Gastroesophageal sphincter (tissue), 4 donors: ENCODE measurements at regions not wholly inside any gene's neighbourhood (a gene's known extent, or its start where the extent isn't known, plus 50 kb on each side); places are given as distances from the start of the nearest gene placed in this dataset.

Source experiments
- ATAC-seq: fragments of 150-250 bp; one replicate; pipeline ENCODE4 v1.9.1; 2016; ENCODE audit warnings: mild to moderate bottlenecking, moderate library complexity
- H3K27ac ChIP-seq, 4 donors: fragments of 200-600 bp; sonication (generic) in 3 of 4; 1 replicate in 3 of 4; 2 replicates in 1 of 4; pipeline ENCODE4 v1.5.1; 2016 to 2019
- H3K27me3 ChIP-seq: fragments of 200-600 bp; sonication (generic); one replicate; pipeline ENCODE4 v1.5.1; 2019
- H3K36me3 ChIP-seq, 2 donors: fragments of 200-600 bp; sonication (generic); one replicate each; pipeline ENCODE4 v1.5.1; 2019; ENCODE audit warnings: control low read depth in 1 of 2
- H3K4me1 ChIP-seq, 3 donors: fragments of 200-600 bp; sonication (generic); 1 replicate in 2 of 3; 2 replicates in 1 of 3; pipeline ENCODE4 v1.5.1; 2016 to 2019; ENCODE audit warnings: control low read depth in 2 of 3
- H3K4me3 ChIP-seq, 2 donors: fragments of 200-600 bp; sonication (generic); one replicate each; pipeline ENCODE4 v1.5.1; 2019; ENCODE audit warnings: mild to moderate bottlenecking in 1 of 2, moderate library complexity in 1 of 2
- H3K9me3 ChIP-seq, 3 donors: fragments of 200-600 bp; sonication (generic); one replicate each; pipeline ENCODE4 v1.5.1; 2017 to 2019; ENCODE audit warnings: control low read depth in 2 of 3
- EP300 ChIP-seq: sonication (generic); formaldehyde crosslinking; IDR thresholded peaks from one replicate; pipeline ENCODE4 v1.6.1; 2017; ENCODE audit warnings: antibody characterized with exemption, mild to moderate bottlenecking
- POLR2A ChIP-seq, 2 donors: fragments of 450-650 bp; IDR thresholded peaks; one replicate each; pipeline ENCODE4 v1.6.1; 2017; ENCODE audit warnings: antibody characterized with exemption in 2 of 2, mild to moderate bottlenecking in 2 of 2, moderate library complexity in 1 of 2
- POLR2AphosphoS5 ChIP-seq: sonication (generic); formaldehyde crosslinking; IDR thresholded peaks from one replicate; pipeline ENCODE4 v1.6.1; 2017; ENCODE audit warnings: antibody characterized with exemption
- whole genome bisulfite sequencing, 2 donors: methylation state at CpG; one replicate each; pipeline ENCODE4 v1.1.5; 2018; ENCODE audit warnings: low coverage in 1 of 2; 5-methylcytosine and 5-hydroxymethylcytosine counted together
- TF ChIP-seq, protein P1 (sequence below), 4 experiments: fragments of 200-600 bp in 2 of 4; fragments of 450-650 bp in 2 of 4; sonication (generic) in 1 of 4; IDR thresholded peaks; one replicate each; pipeline ENCODE4 v1.5.1; 2017 to 2019; ENCODE audit warnings: antibody characterized with exemption in 4 of 4, mild to moderate bottlenecking in 2 of 4, moderate library complexity in 2 of 4

DNA sequence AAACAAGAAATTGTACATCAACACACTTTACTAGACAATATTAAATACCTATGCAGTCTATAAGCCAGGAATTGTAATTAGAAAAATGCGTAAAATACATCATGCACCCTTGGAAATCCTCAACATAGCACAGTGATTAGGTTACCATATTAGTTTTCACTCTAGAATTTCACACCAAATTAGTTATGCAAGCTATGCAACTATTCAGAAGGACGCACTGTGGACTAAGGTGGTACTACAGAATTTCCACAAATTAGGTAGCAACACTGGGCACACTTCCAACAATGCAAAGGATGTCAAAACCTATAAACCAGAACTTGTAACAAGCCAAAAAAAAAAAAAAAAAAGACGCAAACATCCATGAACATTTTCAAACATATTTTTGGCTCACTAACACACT, 71.1 kb upstream of the ZCCHC13 start:
- no peak overlapping the region for H3K4me3 ChIP-seq
- no peak for ATAC-seq
- H3K36me3 ChIP-seq, result no peaks in the 10 kb centered on the region
- no peaks in the 10 kb centered on the region for H3K4me1 ChIP-seq
- no peaks in the 10 kb centered on the region for H3K9me3 ChIP-seq
- no peaks in the 10 kb centered on the region for H3K27me3 ChIP-seq
- H3K27ac ChIP-seq, result no peak overlapping the region
- TF ChIP-seq POLR2A (IDR thresholded peaks at IDR 0.05) (no peak), POLR2AphosphoS5 (no peak), EP300 (no peak)
- TF ChIP-seq, protein P1, sequence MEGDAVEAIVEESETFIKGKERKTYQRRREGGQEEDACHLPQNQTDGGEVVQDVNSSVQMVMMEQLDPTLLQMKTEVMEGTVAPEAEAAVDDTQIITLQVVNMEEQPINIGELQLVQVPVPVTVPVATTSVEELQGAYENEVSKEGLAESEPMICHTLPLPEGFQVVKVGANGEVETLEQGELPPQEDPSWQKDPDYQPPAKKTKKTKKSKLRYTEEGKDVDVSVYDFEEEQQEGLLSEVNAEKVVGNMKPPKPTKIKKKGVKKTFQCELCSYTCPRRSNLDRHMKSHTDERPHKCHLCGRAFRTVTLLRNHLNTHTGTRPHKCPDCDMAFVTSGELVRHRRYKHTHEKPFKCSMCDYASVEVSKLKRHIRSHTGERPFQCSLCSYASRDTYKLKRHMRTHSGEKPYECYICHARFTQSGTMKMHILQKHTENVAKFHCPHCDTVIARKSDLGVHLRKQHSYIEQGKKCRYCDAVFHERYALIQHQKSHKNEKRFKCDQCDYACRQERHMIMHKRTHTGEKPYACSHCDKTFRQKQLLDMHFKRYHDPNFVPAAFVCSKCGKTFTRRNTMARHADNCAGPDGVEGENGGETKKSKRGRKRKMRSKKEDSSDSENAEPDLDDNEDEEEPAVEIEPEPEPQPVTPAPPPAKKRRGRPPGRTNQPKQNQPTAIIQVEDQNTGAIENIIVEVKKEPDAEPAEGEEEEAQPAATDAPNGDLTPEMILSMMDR (IDR thresholded peaks at IDR 0.05), result peak in 2 of 4 experiments; percentile 14 to 31
- 61 to 65% methylated on average over 3 of the region's 3 CpGs for WGBS, 2 donors

DNA sequence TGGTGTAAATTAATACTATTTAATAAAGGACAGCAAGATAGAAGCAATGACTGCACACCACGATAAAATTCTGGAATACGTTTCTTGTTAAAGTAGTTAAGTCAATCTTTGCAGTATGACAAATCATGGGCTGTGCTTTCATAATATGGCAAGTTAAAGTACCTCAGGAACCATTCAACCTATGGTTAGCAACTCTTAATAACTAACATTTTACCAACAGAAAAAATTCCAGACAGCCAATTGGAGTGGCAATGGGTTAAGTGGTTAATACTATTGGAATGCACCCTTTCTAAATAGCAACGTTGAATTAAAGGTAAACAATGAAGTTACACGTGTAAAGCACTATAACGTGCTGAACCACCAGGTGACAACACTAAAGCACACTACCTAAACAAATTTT, 72.4 kb upstream of the ZCCHC13 start:
- Histone ChIP-seq H3K27me3 (no peaks in the 10 kb centered on the region), H3K9me3 (no peaks in the 10 kb centered on the region), H3K27ac (no peak overlapping the region), H3K4me1 (no peaks in the 10 kb centered on the region), H3K36me3 (no peaks in the 10 kb centered on the region), H3K4me3 (no peak overlapping the region)
- ATAC-seq, result no peak
- TF ChIP-seq EP300, result no peak
- TF ChIP-seq, protein P1 (IDR thresholded peaks at IDR 0.05), result no peak
- TF ChIP-seq POLR2AphosphoS5, result no peak
- WGBS, 2 donors, result 65 to 74% methylated on average over 3 to 5 of the region's 5 CpGs

DNA sequence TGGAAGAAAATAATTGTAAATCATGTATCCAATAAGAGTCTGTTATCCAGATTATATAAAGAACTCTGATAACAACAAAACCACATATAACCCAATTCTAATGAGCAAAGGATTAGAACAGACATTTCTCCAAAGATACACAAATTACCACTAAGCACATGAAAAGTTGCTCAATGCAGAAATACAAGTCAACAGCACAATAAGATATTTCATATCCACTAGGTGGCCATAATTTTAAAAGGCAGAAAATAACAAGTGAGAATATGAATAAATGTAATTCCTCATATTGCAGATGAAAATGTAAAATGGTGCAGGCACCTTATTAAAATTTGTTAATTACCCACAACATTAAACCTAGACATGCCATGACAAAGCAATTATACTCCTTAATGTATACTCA, 73.9 kb upstream of the ZCCHC13 start:
- peaks cover 0 to 7% of the 10 kb centered on the region in 2 donors for H3K36me3 ChIP-seq
- H3K9me3 ChIP-seq, result no peaks in the 10 kb centered on the region
- H3K27ac ChIP-seq, result no peak overlapping the region
- H3K27me3 ChIP-seq, result no peaks in the 10 kb centered on the region
- H3K4me1 ChIP-seq, result no peaks in the 10 kb centered on the region
- TF ChIP-seq POLR2A (IDR thresholded peaks at IDR 0.05) (no peak), EP300 (no peak), POLR2AphosphoS5 (no peak)
- TF ChIP-seq, protein P1 (IDR thresholded peaks at IDR 0.05), result no peak
- H3K4me3 ChIP-seq, result no peak overlapping the region
- ATAC-seq, result no peak

DNA sequence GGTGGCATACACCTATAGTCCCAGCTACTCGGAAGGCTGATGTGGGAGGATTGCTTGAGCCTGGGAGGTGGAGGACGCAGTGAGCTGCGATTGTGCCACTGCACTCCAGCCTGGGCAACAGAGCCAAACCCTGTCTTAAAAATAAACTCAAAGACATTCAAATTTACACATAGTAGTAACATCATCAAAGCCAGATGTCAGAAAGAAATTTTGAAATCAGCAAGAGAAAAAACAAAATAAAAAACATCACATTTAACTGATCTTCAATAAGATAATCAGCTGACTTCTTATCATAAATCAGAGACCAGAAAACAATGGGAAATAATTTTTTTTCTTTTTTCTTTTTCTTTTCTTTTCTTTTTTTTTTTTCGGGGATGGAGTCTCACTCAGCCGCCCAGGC, 78.9 kb upstream of the ZCCHC13 start:
- no peak for ATAC-seq
- Histone ChIP-seq H3K27me3 (no peaks in the 10 kb centered on the region), H3K36me3 (peaks cover 0 to 12% of the 10 kb centered on the region in 2 donors), H3K4me3 (no peak overlapping the region), H3K4me1 (no peaks in the 10 kb centered on the region), H3K9me3 (no peaks in the 10 kb centered on the region), H3K27ac (no peak overlapping the region)
- TF ChIP-seq, protein P1 (IDR thresholded peaks at IDR 0.05), result no peak
- TF ChIP-seq EP300 (no peak), POLR2AphosphoS5 (no peak), POLR2A (IDR thresholded peaks at IDR 0.05) (no peak)
- WGBS, 2 donors, result 90 to 100% methylated on average over 3 of the region's 5 CpGs

DNA sequence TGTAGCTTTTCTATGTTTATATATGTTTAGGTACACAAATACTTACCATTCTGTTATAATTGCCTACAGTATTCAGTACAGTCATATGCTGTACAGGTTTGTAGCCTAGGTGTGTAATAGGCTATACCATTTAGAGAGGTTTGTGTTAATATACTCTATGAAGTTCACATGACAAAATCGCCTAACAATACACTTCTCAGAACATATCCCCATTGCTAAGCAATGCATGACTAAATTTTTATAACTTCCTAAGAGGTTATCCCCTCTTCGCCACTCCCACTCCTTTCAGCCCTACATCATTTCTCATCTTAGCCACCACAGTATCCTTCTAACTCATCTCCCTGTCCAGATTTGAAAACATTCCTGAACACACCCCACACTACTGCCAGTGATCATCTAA, 83.7 kb upstream of the ZCCHC13 start:
- no peak overlapping the region for H3K27ac ChIP-seq
- no peak for ATAC-seq
- TF ChIP-seq POLR2AphosphoS5, result no peak
- no peak for TF ChIP-seq EP300
- TF ChIP-seq, protein P1 (IDR thresholded peaks at IDR 0.05), result no peak
- TF ChIP-seq POLR2A (IDR thresholded peaks at IDR 0.05), result no peak
- no peaks in the 10 kb centered on the region for H3K9me3 ChIP-seq
- H3K36me3 ChIP-seq, result peaks cover 0 to 23% of the 10 kb centered on the region in 2 donors
- no peaks in the 10 kb centered on the region for H3K4me1 ChIP-seq
- WGBS, 2 donors, result 62 to 88% methylated on average over 2 of the region's 2 CpGs
- no peaks in the 10 kb centered on the region for H3K27me3 ChIP-seq
- H3K4me3 ChIP-seq, result no peak overlapping the region
